RWPE2 (cell line): ENCODE measurements at regions not wholly inside any gene's neighbourhood (a gene's known extent, or its start where the extent isn't known, plus 50 kb on each side); places are given as distances from the start of the nearest gene placed in this dataset.

ENCODE experiments used
- ATAC-seq: fragments of 200-7000 bp; cut with Tn5 transposase; 3 replicates; pipeline ENCODE4 v1.9.1; 2021; ENCODE audit warnings: low read depth
- DNase-seq: peaks from one replicate; pipeline ENCODE4 v3.0.0-alpha.2; 2020; ENCODE audit warnings: low spot score
- H3K27ac ChIP-seq: fragments of 450-650 bp; 2 replicates; pipeline ENCODE4 v1.5.1; 2017; ENCODE audit warnings: mild to moderate bottlenecking; ENCODE audit not compliant: poor library complexity, severe bottlenecking
- H3K27me3 ChIP-seq: fragments of 250-450 bp; sonication (Bioruptor Pico); 2 replicates; pipeline ENCODE4 v1.5.1; 2021; ENCODE audit warnings: mild to moderate bottlenecking, moderate library complexity; ENCODE audit not compliant: insufficient read depth, poor library complexity, severe bottlenecking
- H3K36me3 ChIP-seq: fragments of 250-450 bp; sonication (Bioruptor Pico); 2 replicates; pipeline ENCODE4 v1.5.1; 2020; ENCODE audit warnings: low read depth, mild to moderate bottlenecking, moderate library complexity
- H3K4me1 ChIP-seq: fragments of 250-450 bp; sonication (Bioruptor Pico); 2 replicates; pipeline ENCODE4 v1.5.1; 2021; ENCODE audit warnings: mild to moderate bottlenecking, moderate library complexity; ENCODE audit not compliant: insufficient read depth, poor library complexity, severe bottlenecking
- H3K4me3 ChIP-seq: fragments of 250-450 bp; sonication (Bioruptor Pico); 2 replicates; pipeline ENCODE4 v1.5.1; 2021; ENCODE audit warnings: mild to moderate bottlenecking, moderate library complexity; ENCODE audit not compliant: severe bottlenecking
- H3K9me3 ChIP-seq: fragments of 250-450 bp; sonication (Bioruptor Pico); 2 replicates; pipeline ENCODE4 v1.5.1; 2021; ENCODE audit warnings: mild to moderate bottlenecking, moderate library complexity; ENCODE audit not compliant: severe bottlenecking
- TF ChIP-seq, protein P1 (sequence below): fragments of 450-650 bp; IDR thresholded peaks from one replicate; pipeline ENCODE4 v1.5.1; 2017; ENCODE audit warnings: mild to moderate bottlenecking, moderate library complexity; ENCODE audit not compliant: poor library complexity, severe bottlenecking

DNA sequence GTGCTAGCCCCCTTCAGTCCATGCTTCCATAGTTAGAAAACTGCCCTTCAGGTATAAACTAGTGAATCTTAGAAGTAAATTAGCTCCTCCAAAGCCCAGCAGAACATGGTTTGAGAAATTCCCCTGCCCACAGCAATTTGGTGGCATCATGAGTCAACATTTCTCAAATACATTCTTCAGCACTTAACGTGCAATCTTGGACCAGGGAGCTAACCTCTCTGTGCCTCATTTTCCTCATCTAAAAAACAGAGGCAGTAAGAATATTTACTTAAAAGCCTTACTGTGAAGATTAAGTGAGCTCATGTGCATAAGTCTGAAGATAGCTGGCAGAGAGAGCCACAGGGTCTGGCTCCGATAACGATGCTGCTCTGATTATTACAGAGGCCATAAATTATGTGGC, 800.7 kb upstream of the AMELY start:
- no peaks in the 10 kb centered on the region for H3K9me3 ChIP-seq
- no peak overlapping the region for H3K4me3 ChIP-seq
- no peak overlapping the region for H3K27ac ChIP-seq
- no peaks in the 10 kb centered on the region for H3K27me3 ChIP-seq
- TF ChIP-seq, protein P1, sequence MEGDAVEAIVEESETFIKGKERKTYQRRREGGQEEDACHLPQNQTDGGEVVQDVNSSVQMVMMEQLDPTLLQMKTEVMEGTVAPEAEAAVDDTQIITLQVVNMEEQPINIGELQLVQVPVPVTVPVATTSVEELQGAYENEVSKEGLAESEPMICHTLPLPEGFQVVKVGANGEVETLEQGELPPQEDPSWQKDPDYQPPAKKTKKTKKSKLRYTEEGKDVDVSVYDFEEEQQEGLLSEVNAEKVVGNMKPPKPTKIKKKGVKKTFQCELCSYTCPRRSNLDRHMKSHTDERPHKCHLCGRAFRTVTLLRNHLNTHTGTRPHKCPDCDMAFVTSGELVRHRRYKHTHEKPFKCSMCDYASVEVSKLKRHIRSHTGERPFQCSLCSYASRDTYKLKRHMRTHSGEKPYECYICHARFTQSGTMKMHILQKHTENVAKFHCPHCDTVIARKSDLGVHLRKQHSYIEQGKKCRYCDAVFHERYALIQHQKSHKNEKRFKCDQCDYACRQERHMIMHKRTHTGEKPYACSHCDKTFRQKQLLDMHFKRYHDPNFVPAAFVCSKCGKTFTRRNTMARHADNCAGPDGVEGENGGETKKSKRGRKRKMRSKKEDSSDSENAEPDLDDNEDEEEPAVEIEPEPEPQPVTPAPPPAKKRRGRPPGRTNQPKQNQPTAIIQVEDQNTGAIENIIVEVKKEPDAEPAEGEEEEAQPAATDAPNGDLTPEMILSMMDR = no peak
- no peak for DNase-seq
- H3K4me1 ChIP-seq = peaks cover 6% of the 10 kb centered on the region
- H3K36me3 ChIP-seq = no peaks in the 10 kb centered on the region
- peak; percentile 50; the same call in 1 of the 3 replicates for ATAC-seq

DNA sequence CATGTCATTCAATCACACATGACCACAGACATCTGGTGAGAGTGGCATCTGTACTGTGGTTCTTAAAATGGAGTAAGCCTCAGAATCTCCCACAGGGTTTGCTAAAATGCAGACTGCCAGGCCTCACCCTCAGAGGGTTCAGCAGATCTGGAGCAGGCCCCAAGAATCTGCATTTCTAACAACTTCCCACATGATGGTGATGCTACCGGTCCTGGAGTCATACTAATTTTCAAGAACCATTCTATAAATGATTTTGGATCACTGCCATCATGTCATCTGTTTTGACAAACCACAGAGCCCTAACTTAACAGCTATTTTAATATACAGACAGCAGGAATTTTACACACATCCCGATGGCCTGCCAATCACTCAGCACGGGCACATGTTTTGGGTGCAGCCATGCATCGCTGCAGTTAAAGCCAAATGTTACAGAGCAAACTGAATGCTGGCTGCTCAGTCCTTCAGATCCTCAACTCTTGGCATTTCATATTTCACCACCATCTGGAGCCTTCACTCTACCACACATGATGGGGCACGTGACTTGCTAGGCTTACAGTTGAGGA, 792.1 kb upstream of the AMELY start:
- ATAC-seq = no peak
- TF ChIP-seq, protein P1 = no peak
- no peak for DNase-seq
- Histone ChIP-seq H3K36me3 (no peaks in the 10 kb centered on the region), H3K9me3 (no peaks in the 10 kb centered on the region), H3K27ac (no peak overlapping the region), H3K4me3 (no peak overlapping the region), H3K4me1 (no peaks in the 10 kb centered on the region), H3K27me3 (no peaks in the 10 kb centered on the region)

- DNase-seq (no peak), ATAC-seq (no peak)
- H3K4me1 ChIP-seq = no peaks in the 10 kb centered on the region
- no peaks in the 10 kb centered on the region for H3K9me3 ChIP-seq
- H3K4me3 ChIP-seq = no peak overlapping the region
- H3K36me3 ChIP-seq = no peaks in the 10 kb centered on the region
- no peaks in the 10 kb centered on the region for H3K27me3 ChIP-seq
- TF ChIP-seq, protein P1 = no peak
- H3K27ac ChIP-seq = no peak overlapping the region
These were observed 790.9 kb upstream of the AMELY start for GRCh38 chrY:7702481-7702880.

- H3K27ac ChIP-seq = no peak overlapping the region
- no peaks in the 10 kb centered on the region for H3K4me1 ChIP-seq
- H3K36me3 ChIP-seq = no peaks in the 10 kb centered on the region
- no peaks in the 10 kb centered on the region for H3K9me3 ChIP-seq
- TF ChIP-seq, protein P1 = no peak
- DNase-seq (no peak), ATAC-seq (no peak)
- H3K4me3 ChIP-seq = no peak overlapping the region
- no peaks in the 10 kb centered on the region for H3K27me3 ChIP-seq
These were observed 790.1 kb upstream of the AMELY start for GRCh38 chrY:7701676-7702075.

- TF ChIP-seq, protein P1 = no peak
- Histone ChIP-seq H3K27ac (no peak overlapping the region), H3K9me3 (no peaks in the 10 kb centered on the region), H3K4me1 (no peaks in the 10 kb centered on the region), H3K27me3 (no peaks in the 10 kb centered on the region), H3K36me3 (no peaks in the 10 kb centered on the region), H3K4me3 (no peak overlapping the region)
- DNase-seq (no peak), ATAC-seq (no peak)
These were observed 786.0 kb upstream of the AMELY start for GRCh38 chrY:7697506-7697905.
